MM.1S (cell line): ENCODE measurements at regions not wholly inside any gene's neighbourhood (a gene's known extent, or its start where the extent isn't known, plus 50 kb on each side); places are given as distances from the start of the nearest gene placed in this dataset.

ENCODE experiments used
- DNase-seq: peaks from one replicate; pipeline ENCODE4 v3.0.0-alpha.2; 2015
- H2AFZ ChIP-seq: fragments of 300-600 bp; sonication (generic); 2 replicates; pipeline ENCODE4 v1.6.0; 2016; ENCODE audit warnings: antibody characterized with exemption, low read length
- H3F3A ChIP-seq: fragments of 300-600 bp; sonication (generic); 2 replicates; pipeline ENCODE4 v1.6.1; 2016; ENCODE audit warnings: mild to moderate bottlenecking, antibody characterized with exemption, low read length, moderate library complexity, mixed read lengths; ENCODE audit not compliant: insufficient read depth
- H3K27ac ChIP-seq: fragments of 300-600 bp; sonication (generic); 2 replicates; pipeline ENCODE4 v1.5.1; 2016; ENCODE audit warnings: mild to moderate bottlenecking, low read length
- H3K27me3 ChIP-seq: fragments of 300-600 bp; sonication (generic); replicated peaks from 2 replicates; pipeline ENCODE4 v1.6.0; 2016; ENCODE audit warnings: low read length; ENCODE audit not compliant: insufficient read depth
- H3K36me3 ChIP-seq: fragments of 300-600 bp; sonication (generic); replicated peaks from 2 replicates; pipeline ENCODE4 v1.6.1; 2016; ENCODE audit warnings: mild to moderate bottlenecking, low read length, mixed read lengths; ENCODE audit not compliant: insufficient read depth
- H3K4me1 ChIP-seq: fragments of 300-600 bp; sonication (generic); 2 replicates; pipeline ENCODE4 v1.6.1; 2016; ENCODE audit warnings: low read length, mixed read lengths
- H3K4me2 ChIP-seq: fragments of 300-600 bp; sonication (generic); 2 replicates; pipeline ENCODE4 v1.6.0; 2016; ENCODE audit warnings: low read depth, low read length
- H3K4me3 ChIP-seq: fragments of 300-600 bp; sonication (generic); 2 replicates; pipeline ENCODE4 v1.5.1; 2016; ENCODE audit warnings: low read length, mixed read lengths
- H3K79me2 ChIP-seq: fragments of 300-600 bp; sonication (generic); 2 replicates; pipeline ENCODE4 v1.6.1; 2016; ENCODE audit warnings: mixed run types, low read length, mixed read lengths
- H3K9ac ChIP-seq: fragments of 300-600 bp; sonication (generic); 2 replicates; pipeline ENCODE4 v1.6.1; 2016; ENCODE audit warnings: low read length, mixed read lengths
- H3K9me2 ChIP-seq: fragments of 300-600 bp; sonication (generic); replicated peaks from 2 replicates; pipeline ENCODE4 v1.6.1; 2016; ENCODE audit warnings: mild to moderate bottlenecking, low read length, mixed read lengths; ENCODE audit not compliant: insufficient read depth
- H3K9me3 ChIP-seq: fragments of 300-600 bp; sonication (generic); replicated peaks from 2 replicates; pipeline ENCODE4 v1.6.1; 2016; ENCODE audit warnings: mild to moderate bottlenecking, low read length, mixed read lengths; ENCODE audit not compliant: insufficient read depth
- H4K20me1 ChIP-seq: fragments of 300-600 bp; sonication (generic); 2 replicates; pipeline ENCODE4 v1.6.1; 2016; ENCODE audit warnings: mild to moderate bottlenecking, low read length, moderate library complexity, mixed read lengths; ENCODE audit not compliant: insufficient read depth
- EZH2 ChIP-seq: fragments of 300-600 bp; sonication (generic); optimal IDR thresholded peaks from 2 replicates; pipeline ENCODE3; 2017; ENCODE audit warnings: low read depth, mild to moderate bottlenecking, antibody characterized with exemption, low read length, mixed read lengths
- EZH2phosphoT487 ChIP-seq: fragments of 300-600 bp; sonication (generic); IDR thresholded peaks from 2 replicates; pipeline ENCODE4 v1.6.1; 2018; ENCODE audit warnings: antibody characterized with exemption, low read length
- TF ChIP-seq, protein P1 (sequence below): fragments of 300-600 bp; sonication (generic); IDR thresholded peaks from 2 replicates; pipeline ENCODE4 v1.5.1; 2016; ENCODE audit warnings: antibody characterized with exemption, low read length, mixed read lengths

DNA sequence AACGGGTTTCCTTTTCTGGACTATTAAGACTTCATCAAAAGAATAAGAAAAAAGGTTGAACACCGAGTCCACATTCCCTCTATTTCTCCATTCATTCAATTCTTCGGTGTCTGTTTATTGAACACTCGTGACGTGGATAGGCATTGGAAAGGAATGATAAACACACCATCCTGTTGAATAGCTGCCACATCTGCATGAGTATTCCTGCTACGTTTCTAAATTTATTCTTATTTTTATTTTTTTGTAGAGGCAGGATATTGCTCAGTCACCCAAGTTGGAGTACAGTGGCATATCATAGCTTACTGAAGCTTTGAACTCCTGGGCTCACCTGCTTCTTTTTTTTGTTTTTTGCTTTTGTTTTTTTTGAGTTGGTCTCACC, 80.8 kb upstream of the CIBAR2 start:
- no peaks in the 10 kb centered on the region for H3K79me2 ChIP-seq
- TF ChIP-seq, protein P1, sequence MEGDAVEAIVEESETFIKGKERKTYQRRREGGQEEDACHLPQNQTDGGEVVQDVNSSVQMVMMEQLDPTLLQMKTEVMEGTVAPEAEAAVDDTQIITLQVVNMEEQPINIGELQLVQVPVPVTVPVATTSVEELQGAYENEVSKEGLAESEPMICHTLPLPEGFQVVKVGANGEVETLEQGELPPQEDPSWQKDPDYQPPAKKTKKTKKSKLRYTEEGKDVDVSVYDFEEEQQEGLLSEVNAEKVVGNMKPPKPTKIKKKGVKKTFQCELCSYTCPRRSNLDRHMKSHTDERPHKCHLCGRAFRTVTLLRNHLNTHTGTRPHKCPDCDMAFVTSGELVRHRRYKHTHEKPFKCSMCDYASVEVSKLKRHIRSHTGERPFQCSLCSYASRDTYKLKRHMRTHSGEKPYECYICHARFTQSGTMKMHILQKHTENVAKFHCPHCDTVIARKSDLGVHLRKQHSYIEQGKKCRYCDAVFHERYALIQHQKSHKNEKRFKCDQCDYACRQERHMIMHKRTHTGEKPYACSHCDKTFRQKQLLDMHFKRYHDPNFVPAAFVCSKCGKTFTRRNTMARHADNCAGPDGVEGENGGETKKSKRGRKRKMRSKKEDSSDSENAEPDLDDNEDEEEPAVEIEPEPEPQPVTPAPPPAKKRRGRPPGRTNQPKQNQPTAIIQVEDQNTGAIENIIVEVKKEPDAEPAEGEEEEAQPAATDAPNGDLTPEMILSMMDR = no peak
- TF ChIP-seq EZH2 (no peak), EZH2phosphoT487 (no peak)
- no peak overlapping the region for H2AFZ ChIP-seq
- H3K27ac ChIP-seq = no peak overlapping the region
- no peaks in the 10 kb centered on the region for H3K9me2 ChIP-seq
- H3F3A ChIP-seq = no peaks in the 10 kb centered on the region
- no peaks in the 10 kb centered on the region for H3K9me3 ChIP-seq
- H3K4me2 ChIP-seq = no peak overlapping the region
- H3K4me1 ChIP-seq = no peaks in the 10 kb centered on the region
- no peak overlapping the region for H3K4me3 ChIP-seq
- no peak overlapping the region for H3K9ac ChIP-seq
- no peaks in the 10 kb centered on the region for H4K20me1 ChIP-seq
- DNase-seq = no peak
- no peaks in the 10 kb centered on the region for H3K36me3 ChIP-seq
- peaks cover 73% of the 10 kb centered on the region for H3K27me3 ChIP-seq

DNA sequence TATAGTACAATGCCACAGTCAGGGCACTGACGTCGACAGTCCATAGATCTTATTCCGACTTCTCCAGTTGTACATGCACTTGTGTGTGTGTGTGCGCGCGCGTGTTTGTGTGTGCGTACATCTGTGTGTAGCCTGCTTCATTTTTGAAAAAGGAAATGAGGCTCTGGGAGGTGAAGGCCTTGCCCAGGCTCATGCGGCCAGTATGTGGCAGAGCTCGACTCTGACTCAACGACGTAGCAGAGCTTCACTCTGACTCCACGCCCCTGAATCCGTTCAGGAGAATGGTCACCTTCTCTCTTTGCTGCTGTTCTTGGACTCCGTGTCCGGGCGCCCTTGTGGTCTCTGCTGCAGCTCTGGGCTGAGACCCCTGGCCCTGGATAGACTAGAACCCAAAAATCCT, 81.6 kb upstream of the CIBAR2 start:
- no peak overlapping the region for H3K9ac ChIP-seq
- H3K79me2 ChIP-seq = no peaks in the 10 kb centered on the region
- DNase-seq = no peak
- no peaks in the 10 kb centered on the region for H3K36me3 ChIP-seq
- H3K27me3 ChIP-seq = peaks cover 73% of the 10 kb centered on the region
- H4K20me1 ChIP-seq = no peaks in the 10 kb centered on the region
- no peak overlapping the region for H3K4me2 ChIP-seq
- TF ChIP-seq EZH2 = no peak
- TF ChIP-seq EZH2phosphoT487 = no peak
- TF ChIP-seq, protein P1 = no peak
- H3K4me1 ChIP-seq = no peaks in the 10 kb centered on the region
- H3K9me3 ChIP-seq = no peaks in the 10 kb centered on the region
- no peak overlapping the region for H2AFZ ChIP-seq
- no peak overlapping the region for H3K27ac ChIP-seq
- H3K9me2 ChIP-seq = no peaks in the 10 kb centered on the region
- H3K4me3 ChIP-seq = no peak overlapping the region
- H3F3A ChIP-seq = no peaks in the 10 kb centered on the region

DNA sequence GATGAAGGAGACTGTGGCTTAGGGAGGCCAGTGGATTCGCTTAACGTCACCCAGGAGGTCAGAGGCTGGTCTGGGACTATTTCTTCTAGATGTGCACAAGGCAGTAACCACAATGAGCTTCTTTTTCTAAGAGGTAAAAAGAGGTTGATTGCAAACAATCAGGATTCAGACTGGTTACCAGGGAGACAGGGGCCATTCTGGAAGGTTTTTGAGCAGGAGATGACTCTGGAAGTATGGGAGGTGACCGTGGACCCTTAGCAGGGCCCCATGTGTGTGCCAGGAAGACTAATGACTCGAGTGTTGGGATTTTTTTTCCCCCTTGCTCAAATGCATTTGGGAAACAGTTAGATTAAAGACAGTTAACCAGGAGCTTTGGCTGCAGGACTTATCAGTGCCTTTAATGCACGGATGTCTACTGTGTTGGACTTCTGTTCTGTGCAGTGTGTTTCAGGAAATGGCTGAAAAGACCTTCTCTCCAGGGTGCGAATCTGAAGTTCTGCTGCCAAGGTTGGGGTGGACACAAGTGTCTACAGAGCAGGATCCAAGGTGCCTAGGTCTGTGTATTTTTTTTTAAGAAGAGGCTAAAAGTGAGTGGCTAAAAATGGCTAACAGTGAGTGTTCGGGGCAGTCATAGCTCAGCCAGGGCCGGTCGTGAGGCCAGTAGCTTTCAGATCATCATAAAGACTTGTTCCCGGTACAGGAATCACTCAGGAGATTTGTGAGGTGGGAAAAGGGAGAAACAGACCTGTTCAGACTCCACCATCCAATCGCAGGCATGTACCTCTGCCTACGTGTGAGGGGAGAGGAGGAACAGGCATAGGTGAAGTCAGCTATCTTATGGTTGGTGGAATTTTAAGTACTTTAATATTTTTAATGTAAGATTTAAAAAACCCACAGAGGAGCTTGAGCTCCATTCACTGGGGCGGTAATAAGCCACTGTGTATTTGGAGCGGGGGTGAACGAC, 82.3 kb upstream of the CIBAR2 start:
- H2AFZ ChIP-seq = no peak overlapping the region
- no peak overlapping the region for H3K9ac ChIP-seq
- no peak for TF ChIP-seq EZH2
- no peak for TF ChIP-seq EZH2phosphoT487
- TF ChIP-seq, protein P1 = no peak
- H3K4me3 ChIP-seq = no peak overlapping the region
- no peaks in the 10 kb centered on the region for H3K9me3 ChIP-seq
- no peak for DNase-seq
- H3K9me2 ChIP-seq = no peaks in the 10 kb centered on the region
- H3K79me2 ChIP-seq = no peaks in the 10 kb centered on the region
- no peaks in the 10 kb centered on the region for H3K36me3 ChIP-seq
- no peak overlapping the region for H3K27ac ChIP-seq
- H4K20me1 ChIP-seq = no peaks in the 10 kb centered on the region
- H3K4me1 ChIP-seq = no peaks in the 10 kb centered on the region
- H3K4me2 ChIP-seq = no peak overlapping the region
- peaks cover 75% of the 10 kb centered on the region for H3K27me3 ChIP-seq
- no peaks in the 10 kb centered on the region for H3F3A ChIP-seq
